Left hindlimb (tissue), 1 donor: ENCODE measurements at regions not wholly inside any gene's neighbourhood (a gene's known extent, or its start where the extent isn't known, plus 50 kb on each side); places are given as distances from the start of the nearest gene placed in this dataset.

Source experiments
- DNase-seq: peaks from one replicate; pipeline ENCODE4 v3.0.0-alpha.2; 2018

DNA sequence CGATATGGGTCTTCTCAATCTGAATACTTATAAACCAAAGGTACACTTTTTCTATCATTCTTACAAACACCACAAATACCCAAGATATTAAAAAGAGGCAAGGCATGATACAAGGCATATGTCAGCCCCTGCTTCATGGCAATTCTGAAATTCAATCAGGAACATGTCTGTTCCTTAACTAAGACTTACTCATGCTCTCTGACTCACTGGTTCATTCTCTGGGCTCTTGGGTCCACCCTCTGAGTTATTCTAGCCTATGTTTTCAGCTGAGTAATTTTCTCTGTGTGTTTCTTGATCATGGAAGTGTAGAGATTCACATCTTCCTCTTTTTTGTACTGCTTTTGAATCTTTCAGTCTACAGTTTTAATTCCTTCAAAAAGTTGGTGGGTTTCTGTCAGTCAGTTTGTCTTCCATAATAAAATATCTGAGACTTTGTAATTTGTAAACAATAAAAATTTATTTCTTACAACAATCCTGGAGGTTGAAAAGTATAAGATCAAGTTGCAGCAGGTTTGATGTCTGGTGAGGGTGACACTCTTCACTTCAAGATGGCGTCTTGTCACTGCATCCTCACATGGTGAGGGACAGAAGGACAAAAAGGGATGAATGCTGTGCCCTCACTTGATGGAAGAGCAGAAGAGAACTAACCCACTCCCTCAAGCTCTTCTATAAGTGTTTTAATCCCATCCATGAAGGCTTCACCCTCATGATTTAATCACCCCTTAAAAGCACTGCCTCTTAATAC is 211.7 kb downstream of the FAM76B start:
- DNase-seq, result no peak

GRCh38 chr11:95576146-95576845 is 213.3 kb downstream of the FAM76B start:
- peak; percentile 47 for DNase-seq

DNA sequence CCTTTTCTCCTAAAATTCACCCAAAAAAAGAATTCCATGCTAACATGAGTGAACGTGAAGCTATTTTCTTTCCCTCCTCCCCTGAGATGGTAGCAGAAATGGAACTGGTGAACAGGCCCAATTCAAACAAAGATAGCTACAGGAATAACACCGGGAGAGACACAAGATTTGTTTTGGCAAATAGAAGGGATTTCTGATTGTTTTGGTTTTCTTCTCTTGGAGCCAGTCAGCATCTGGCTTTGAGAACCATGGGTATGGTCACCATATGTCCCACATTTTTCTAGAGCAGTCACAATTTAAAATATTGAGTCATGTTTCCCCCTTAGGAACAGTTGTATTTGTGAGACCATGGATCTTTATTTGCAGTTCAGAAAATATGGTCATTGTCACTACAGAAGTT is 214.1 kb downstream of the FAM76B start:
- no peak for DNase-seq

- no peak for DNase-seq
Observed at GRCh38 chr11:95571718-95572260, 217.8 kb downstream of the FAM76B start.

DNA sequence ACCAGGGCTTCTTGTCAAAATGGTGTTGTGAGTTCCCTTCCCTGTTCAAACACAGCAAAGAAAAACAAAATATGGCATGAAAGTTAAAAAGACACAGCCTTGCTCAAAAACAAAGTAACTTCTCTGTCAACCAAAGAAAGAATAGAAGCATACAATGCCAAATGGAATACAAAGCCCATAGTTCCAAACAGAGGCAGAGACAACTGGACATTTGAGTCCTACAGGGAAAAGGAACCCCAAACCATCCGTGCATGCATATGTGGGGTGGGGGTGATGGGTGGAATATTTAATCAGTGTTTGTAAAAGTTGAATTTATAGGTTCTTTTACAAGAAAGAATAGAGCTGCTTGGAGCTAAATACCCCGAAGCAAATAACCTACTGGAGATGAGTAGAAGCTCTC is 218.7 kb downstream of the FAM76B start:
- DNase-seq, result no peak

DNA sequence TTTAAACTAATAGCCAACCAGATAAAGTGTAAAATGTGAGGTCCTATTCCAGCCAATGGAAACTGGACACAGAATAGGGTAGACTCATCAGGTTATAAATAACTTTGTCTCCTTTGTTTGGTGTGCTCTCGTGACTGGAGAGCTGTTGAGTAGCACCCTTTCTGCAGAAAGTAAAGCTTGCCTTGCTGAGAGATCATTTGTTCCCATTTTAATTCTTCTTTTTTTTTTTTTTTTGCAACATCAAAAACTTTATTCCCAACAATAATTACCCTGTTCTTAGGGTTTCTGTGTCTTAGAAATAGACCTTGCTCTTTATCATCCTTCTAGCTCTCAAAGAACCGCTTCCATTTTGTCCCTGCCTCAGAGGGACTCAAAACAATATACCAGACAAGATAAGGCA is 220.4 kb downstream of the FAM76B start:
- DNase-seq, result no peak

GRCh38 chr11:95568281-95568680 is 221.3 kb downstream of the FAM76B start:
- DNase-seq, result no peak

DNA sequence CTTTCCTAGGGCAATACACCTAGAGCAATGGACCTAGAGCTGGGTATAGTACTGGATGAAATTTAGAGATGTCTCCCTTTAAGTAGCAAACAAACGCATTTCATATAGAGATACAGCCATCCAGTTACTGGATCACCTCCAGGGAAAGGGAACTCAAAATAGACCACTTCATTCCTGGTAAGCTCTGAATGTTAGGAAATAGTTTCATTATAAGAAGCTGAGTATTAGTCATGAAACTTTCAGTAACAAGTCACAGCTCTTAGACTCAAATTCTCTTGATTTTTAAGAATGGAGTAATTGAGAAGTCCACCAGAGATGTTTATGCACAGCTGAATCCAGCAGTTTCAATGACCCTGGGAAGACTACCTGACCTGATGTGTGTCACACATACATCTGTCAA is 221.9 kb downstream of the FAM76B start:
- no peak for DNase-seq

GRCh38 chr11:95566211-95566610 is 223.4 kb downstream of the FAM76B start:
- DNase-seq, result no peak

DNA sequence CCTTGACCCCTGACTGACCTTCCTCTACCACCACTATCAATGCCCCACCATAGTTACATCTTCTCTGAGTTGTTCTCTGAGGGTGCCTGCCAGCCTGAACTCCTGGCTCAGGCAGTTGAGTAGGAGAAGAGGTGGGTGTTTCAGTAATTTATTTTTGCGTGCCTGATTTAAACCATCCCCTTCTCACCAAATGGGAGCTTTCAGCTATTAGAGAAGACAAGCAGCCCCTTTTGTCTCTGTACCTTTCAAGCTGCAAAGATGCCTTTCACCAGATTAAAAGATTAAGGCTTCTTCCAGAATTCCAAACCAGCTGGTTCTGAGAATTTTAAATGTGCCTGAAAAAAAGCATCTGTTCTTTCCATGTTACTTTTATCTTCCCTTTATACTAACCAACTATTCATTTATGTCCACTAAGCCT is 223.8 kb downstream of the FAM76B start:
- no peak for DNase-seq

- no peak for DNase-seq
Observed at GRCh38 chr11:95563859-95564258, 225.7 kb downstream of the FAM76B start.

GRCh38 chr11:95563173-95563572 is 226.4 kb downstream of the FAM76B start:
- no peak for DNase-seq

DNA sequence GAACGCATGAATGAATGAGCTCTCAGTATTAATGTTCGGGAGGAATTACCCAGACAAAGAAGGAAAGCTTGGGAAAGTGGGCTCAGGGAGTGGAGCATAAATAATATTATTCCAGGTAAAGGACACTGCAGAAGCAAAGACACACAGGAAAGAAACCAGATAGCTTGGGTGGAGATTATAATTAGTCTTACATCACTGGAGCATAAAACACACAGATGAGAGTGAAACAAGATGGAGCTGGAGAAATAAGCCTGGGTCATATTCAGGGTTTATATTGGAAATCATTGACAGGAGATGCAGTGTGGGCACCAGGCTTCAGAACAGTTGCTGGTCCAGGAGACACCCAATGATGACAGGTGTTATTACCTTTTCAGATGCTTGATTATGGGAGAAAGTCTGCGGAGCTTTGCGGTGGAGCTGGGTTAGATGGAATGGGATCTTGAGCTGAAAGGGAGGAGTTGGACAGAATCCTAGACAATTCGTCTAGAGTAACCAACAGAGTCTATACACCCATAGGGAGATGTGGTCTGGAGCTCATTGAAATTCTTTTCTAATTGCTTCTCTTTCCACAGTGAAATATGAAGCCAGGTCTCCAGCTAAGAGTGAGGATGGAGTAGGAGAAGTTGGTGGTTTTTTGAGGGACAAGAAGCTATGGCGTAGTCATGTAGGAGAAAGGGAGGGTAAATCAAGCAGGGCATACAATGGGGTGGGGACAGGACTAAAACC is 227.2 kb downstream of the FAM76B start:
- DNase-seq, result no peak

DNA sequence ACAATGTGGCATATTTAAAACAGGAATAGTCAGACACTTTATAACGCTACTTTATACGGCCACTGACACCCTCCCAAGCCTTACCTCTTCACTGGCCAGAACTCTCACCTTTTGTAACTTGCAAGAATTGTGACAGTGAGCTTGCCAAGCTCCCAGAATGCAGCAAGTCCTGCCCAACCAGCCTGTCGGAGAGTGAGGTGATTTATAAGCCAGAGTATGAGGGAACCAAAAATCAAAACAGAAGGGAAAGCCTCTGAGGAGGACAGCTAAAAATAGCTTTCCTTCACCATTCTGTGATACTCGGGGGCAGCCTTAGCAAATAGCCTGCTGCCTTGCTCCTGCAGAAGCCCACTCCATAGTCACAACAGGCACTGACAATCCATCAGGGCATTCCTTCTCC is 229.7 kb downstream of the FAM76B start:
- no peak for DNase-seq

- DNase-seq, result no peak
Observed at GRCh38 chr11:95557376-95557775, 232.2 kb downstream of the FAM76B start.

- no peak for DNase-seq
Observed at GRCh38 chr11:95556342-95557163, 233.0 kb downstream of the FAM76B start.

DNA sequence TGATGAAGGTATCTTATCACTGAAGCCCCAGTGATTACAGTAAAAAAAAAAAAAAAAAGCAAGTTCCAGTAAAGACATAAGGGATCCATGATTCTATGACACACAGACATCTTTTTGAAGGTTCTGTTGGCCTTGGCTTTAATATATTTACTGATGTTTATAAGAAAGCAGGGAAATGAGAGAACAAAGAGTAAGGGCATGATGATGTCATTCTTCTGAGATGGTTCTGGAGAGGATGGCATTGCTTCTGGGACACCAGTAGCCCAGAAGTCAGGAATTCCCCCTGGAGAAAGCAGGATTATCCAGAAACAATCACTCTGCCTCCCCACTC is 233.6 kb downstream of the FAM76B start:
- no peak for DNase-seq

GRCh38 chr11:95554911-95555310 is 234.7 kb downstream of the FAM76B start:
- DNase-seq, result no peak

- DNase-seq, result no peak
Observed at GRCh38 chr11:95549301-95549700, 240.3 kb downstream of the FAM76B start.

- DNase-seq, result no peak
Observed at GRCh38 chr11:95548416-95548815, 241.2 kb downstream of the FAM76B start.

DNA sequence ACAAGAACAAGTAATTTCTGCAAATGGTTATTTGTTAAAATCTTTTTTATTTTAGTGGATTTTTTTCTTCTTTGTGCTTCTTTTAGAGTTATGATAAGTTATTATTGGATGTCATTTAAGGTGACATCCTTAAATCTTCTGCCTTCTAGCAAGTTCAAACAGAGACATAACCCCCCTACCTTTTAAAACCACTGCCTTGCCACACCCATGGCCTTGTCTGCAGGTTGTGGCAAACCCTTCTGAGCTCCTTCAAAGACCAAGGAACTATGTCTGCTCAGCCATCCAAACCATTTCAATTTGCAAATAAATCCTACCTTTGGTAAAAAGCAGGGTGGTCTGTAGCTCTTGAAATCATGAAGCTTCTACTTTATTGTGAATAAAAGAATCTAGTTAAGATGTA is 241.6 kb downstream of the FAM76B start:
- no peak for DNase-seq

DNA sequence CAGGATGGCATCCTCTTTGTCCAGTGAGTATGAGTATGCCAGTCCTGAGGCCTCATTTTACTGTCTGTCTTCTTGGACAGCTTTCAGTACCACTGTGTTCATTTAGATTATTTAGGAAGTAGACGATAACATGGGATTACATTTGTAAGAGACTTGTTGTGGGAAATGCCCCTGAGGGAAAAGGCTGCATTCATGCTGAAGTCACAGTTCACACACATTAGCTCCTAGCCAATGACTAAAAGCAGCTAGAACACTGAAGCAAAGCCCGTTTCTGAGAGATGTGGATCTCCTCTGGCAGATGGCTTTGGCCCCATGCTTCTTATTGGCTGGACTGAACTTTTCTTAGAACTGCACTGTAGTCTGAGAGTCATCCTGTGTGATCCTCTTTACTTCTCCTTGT is 242.4 kb downstream of the FAM76B start:
- DNase-seq, result no peak
